Neural progenitor cell (in vitro differentiated cells): ENCODE measurements at regions not wholly inside any gene's neighbourhood (a gene's known extent, or its start where the extent isn't known, plus 50 kb on each side); places are given as distances from the start of the nearest gene placed in this dataset.

Experiments used
- EZH2 ChIP-seq: fragments of 200-600 bp; sonication (generic); IDR thresholded peaks from 2 replicates; pipeline ENCODE4 v1.6.1; 2017; ENCODE audit warnings: antibody characterized with exemption, mild to moderate bottlenecking, moderate library complexity
- EZH2phosphoT487 ChIP-seq: fragments of 200-600 bp; sonication (generic); IDR thresholded peaks from 2 replicates; pipeline ENCODE4 v1.6.1; 2017; ENCODE audit warnings: antibody characterized with exemption
- TF ChIP-seq, protein P1 (sequence below): fragments of 200-600 bp; sonication (generic); IDR thresholded peaks from 2 replicates; pipeline ENCODE4 v1.5.1; 2017; ENCODE audit warnings: antibody characterized with exemption, mild to moderate bottlenecking

DNA sequence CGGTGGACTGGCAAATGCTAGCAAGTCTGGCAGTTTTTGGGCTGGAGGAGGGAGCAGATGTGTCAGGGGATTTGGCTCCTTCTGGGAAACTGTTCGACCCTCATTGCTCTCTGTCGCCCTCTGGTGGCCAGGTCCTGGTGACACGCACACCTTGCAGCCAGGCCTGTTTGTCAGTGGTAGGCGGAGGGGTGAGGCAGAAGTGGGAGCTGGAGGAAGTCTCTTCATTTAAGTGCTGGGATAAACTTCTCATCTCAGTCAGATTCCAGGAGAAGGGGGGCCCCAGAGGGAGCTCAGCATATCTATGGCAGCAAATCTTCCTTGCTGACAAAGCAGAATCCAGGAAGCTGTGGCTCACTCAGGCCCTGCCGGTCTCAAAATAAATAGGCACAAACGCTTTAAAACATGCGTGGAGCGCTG, 326.5 kb downstream of the ZSWIM6 start:
- TF ChIP-seq, protein P1, sequence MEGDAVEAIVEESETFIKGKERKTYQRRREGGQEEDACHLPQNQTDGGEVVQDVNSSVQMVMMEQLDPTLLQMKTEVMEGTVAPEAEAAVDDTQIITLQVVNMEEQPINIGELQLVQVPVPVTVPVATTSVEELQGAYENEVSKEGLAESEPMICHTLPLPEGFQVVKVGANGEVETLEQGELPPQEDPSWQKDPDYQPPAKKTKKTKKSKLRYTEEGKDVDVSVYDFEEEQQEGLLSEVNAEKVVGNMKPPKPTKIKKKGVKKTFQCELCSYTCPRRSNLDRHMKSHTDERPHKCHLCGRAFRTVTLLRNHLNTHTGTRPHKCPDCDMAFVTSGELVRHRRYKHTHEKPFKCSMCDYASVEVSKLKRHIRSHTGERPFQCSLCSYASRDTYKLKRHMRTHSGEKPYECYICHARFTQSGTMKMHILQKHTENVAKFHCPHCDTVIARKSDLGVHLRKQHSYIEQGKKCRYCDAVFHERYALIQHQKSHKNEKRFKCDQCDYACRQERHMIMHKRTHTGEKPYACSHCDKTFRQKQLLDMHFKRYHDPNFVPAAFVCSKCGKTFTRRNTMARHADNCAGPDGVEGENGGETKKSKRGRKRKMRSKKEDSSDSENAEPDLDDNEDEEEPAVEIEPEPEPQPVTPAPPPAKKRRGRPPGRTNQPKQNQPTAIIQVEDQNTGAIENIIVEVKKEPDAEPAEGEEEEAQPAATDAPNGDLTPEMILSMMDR: peak; percentile 96
- TF ChIP-seq EZH2phosphoT487 (no peak), EZH2 (no peak)
